Colonic mucosa (tissue), 4 donors: ENCODE measurements at regions not wholly inside any gene's neighbourhood (a gene's known extent, or its start where the extent isn't known, plus 50 kb on each side); places are given as distances from the start of the nearest gene placed in this dataset.

Experiments used
- DNase-seq: peaks from one replicate; pipeline ENCODE4 v3.0.0-alpha.2; 2020
- H3K27ac ChIP-seq: fragments of 200-600 bp; one replicate; pipeline ENCODE4 v1.8.0; 2021
- H3K27me3 ChIP-seq: fragments of 200-600 bp; one replicate; pipeline ENCODE4 v1.8.0; 2021
- H3K36me3 ChIP-seq: fragments of 200-600 bp; one replicate; pipeline ENCODE4 v1.8.0; 2021
- H3K4me1 ChIP-seq: fragments of 200-600 bp; one replicate; pipeline ENCODE4 v1.8.0; 2021; ENCODE audit warnings: mild to moderate bottlenecking
- H3K4me3 ChIP-seq: fragments of 200-600 bp; one replicate; pipeline ENCODE4 v1.8.0; 2021
- H3K9ac ChIP-seq, 2 donors: one replicate each; pipeline ENCODE4 v1.7.0; 2013; ENCODE audit warnings: control low read depth in 2 of 2, low read depth in 2 of 2, low read length in 2 of 2
- H3K9me3 ChIP-seq: fragments of 200-600 bp; one replicate; pipeline ENCODE4 v1.8.0; 2021
- CTCF ChIP-seq: fragments of 200-600 bp; IDR thresholded peaks from one replicate; pipeline ENCODE4 v1.8.0; 2022; ENCODE audit warnings: antibody characterized with exemption, mild to moderate bottlenecking
- intact Hi-C: fragments of 100-400 bp; cut with DNase I; formaldehyde crosslinking; loops from one replicate; pipeline ENCODE4 v1.14.1; 2022
- donor health status: healthy.
- donor health status: DM: no; HTN: no; CAD: no.
- donor health status: DM: no; HTN: no; CAD: no.

DNA sequence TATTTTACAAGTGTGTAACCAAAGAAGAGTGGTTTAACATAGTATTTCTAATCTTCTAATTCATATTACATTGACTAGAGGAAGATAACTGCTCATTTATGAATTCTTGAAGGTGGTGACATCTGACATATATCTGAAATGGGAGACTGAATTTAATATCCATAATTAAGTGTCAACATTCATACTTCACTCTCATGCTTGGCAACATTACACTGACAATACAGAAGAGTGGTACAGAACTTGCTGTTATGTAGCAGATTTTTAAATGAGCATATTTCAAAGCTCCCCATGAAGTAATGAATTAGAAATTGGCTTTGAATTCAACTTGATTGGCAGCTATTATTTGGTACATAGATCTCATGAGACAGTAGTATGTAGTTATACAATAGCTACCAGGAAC lies 125.8 kb upstream of the POT1 start:
- H3K27me3 ChIP-seq = no peaks in the 10 kb centered on the region
- DNase-seq = no peak
- H3K9me3 ChIP-seq = no peaks in the 10 kb centered on the region
- TF ChIP-seq CTCF = no peak
- no peaks in the 10 kb centered on the region for H3K36me3 ChIP-seq
- no peak overlapping the region for H3K27ac ChIP-seq
- H3K4me3 ChIP-seq = no peak overlapping the region
- no peaks in the 10 kb centered on the region for H3K4me1 ChIP-seq
- intact Hi-C loops = loop anchor here (5.0 kb wide), 1 partner anchor 617 kb away; no protein-coding TSS in a partner anchor
- H3K9ac ChIP-seq = no peak overlapping the region

DNA sequence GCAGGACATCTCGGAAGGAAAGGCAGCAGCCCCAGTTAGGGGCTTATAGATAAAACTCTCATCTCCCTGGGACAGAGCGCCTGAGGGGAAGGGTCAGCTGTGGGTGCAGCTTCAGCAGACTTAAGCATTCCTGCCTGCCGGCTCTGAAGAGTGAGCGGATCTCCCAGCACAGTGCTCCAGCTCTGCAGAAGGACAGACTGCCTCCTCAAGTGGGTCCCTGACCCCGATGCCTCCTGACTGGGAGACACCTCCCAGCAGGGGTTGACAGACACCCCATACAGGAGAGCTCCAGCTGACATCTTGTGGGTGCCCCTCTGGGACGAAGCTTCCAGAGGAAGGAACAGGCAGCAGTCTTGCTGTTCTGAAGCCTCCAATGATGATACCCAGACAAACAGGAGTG lies 117.1 kb upstream of the POT1 start:
- H3K27ac ChIP-seq = no peak overlapping the region
- H3K9me3 ChIP-seq = no peaks in the 10 kb centered on the region
- no peak for TF ChIP-seq CTCF
- no peaks in the 10 kb centered on the region for H3K27me3 ChIP-seq
- H3K4me3 ChIP-seq = no peak overlapping the region
- H3K4me1 ChIP-seq = no peaks in the 10 kb centered on the region
- intact Hi-C loops = no loop called here
- no peak overlapping the region for H3K9ac ChIP-seq
- H3K36me3 ChIP-seq = no peaks in the 10 kb centered on the region
- DNase-seq = no peak

GRCh38 chr7:125033506-125033905 lies 103.9 kb upstream of the POT1 start:
- no peak for TF ChIP-seq CTCF
- Histone ChIP-seq H3K27ac (no peak overlapping the region), H3K9me3 (no peaks in the 10 kb centered on the region), H3K36me3 (no peaks in the 10 kb centered on the region), H3K9ac (no peak overlapping the region), H3K27me3 (no peaks in the 10 kb centered on the region), H3K4me3 (no peak overlapping the region), H3K4me1 (no peaks in the 10 kb centered on the region)
- intact Hi-C loops = no loop called here
- no peak for DNase-seq

DNA sequence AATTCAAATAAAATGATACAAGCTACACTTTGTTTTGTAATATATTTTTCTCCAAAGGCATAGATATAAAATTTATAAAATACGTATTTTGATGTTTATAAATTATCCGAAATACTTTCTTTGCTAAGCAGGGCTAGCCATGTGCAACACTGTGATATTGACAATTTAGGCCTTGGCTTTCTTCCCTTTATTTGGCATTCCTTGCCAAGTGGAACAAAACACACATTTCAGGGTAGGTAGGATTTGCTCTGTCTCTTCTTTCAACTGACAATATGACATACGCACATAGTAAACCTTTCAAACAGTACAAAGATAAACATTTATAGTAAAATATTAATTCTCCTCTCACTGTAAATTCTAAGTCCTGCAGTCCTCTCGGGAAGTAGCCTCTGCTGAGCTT lies 103.3 kb upstream of the POT1 start:
- H3K9me3 ChIP-seq = no peaks in the 10 kb centered on the region
- H3K27ac ChIP-seq = no peak overlapping the region
- no peak for DNase-seq
- no peaks in the 10 kb centered on the region for H3K36me3 ChIP-seq
- no peak overlapping the region for H3K9ac ChIP-seq
- no peak for TF ChIP-seq CTCF
- H3K4me1 ChIP-seq = no peaks in the 10 kb centered on the region
- no peaks in the 10 kb centered on the region for H3K27me3 ChIP-seq
- H3K4me3 ChIP-seq = no peak overlapping the region
- intact Hi-C loops = no loop called here

GRCh38 chr7:125030756-125031387 lies 101.2 kb upstream of the POT1 start:
- no peak for DNase-seq
- Histone ChIP-seq H3K36me3 (no peaks in the 10 kb centered on the region), H3K4me3 (no peak overlapping the region), H3K9ac (no peak overlapping the region), H3K4me1 (no peaks in the 10 kb centered on the region), H3K9me3 (no peaks in the 10 kb centered on the region), H3K27ac (no peak overlapping the region), H3K27me3 (no peaks in the 10 kb centered on the region)
- no peak for TF ChIP-seq CTCF
- intact Hi-C loops = no loop called here
